ENCODE measurements at regions not wholly inside any gene's neighbourhood (a gene's known extent, or its start where the extent isn't known, plus 50 kb on each side); places are given as distances from the start of the nearest gene placed in this dataset.

GRCh38 chr10:8439040-8439439 is 384.6 kb downstream of the GATA3 start:
- TF ChIP-seq, protein P1, sequence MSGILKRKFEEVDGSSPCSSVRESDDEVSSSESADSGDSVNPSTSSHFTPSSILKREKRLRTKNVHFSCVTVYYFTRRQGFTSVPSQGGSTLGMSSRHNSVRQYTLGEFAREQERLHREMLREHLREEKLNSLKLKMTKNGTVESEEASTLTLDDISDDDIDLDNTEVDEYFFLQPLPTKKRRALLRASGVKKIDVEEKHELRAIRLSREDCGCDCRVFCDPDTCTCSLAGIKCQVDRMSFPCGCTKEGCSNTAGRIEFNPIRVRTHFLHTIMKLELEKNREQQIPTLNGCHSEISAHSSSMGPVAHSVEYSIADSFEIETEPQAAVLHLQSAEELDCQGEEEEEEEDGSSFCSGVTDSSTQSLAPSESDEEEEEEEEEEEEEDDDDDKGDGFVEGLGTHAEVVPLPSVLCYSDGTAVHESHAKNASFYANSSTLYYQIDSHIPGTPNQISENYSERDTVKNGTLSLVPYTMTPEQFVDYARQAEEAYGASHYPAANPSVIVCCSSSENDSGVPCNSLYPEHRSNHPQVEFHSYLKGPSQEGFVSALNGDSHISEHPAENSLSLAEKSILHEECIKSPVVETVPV (CRISPR knock-in tag; IDR thresholded peaks at IDR 0.05) = no peak
- no peak for TF ChIP-seq TSHZ2 (CRISPR knock-in tag; IDR thresholded peaks at IDR 0.05)
- no peak for TF ChIP-seq TCF4 (CRISPR knock-in tag; IDR thresholded peaks at IDR 0.05; ENCODE audit: borderline replicate concordance)
- TF ChIP-seq ZC3H10 (CRISPR knock-in tag; IDR thresholded peaks at IDR 0.05) = no peak
- TF ChIP-seq ZNF565 (CRISPR knock-in tag; conservative IDR thresholded peaks at IDR 0.05; ENCODE audit: low read depth) = no peak
- TF ChIP-seq ARNTL (CRISPR knock-in tag; IDR thresholded peaks at IDR 0.05; ENCODE audit: borderline replicate concordance, low read depth) = no peak
- TF ChIP-seq, protein P2, sequence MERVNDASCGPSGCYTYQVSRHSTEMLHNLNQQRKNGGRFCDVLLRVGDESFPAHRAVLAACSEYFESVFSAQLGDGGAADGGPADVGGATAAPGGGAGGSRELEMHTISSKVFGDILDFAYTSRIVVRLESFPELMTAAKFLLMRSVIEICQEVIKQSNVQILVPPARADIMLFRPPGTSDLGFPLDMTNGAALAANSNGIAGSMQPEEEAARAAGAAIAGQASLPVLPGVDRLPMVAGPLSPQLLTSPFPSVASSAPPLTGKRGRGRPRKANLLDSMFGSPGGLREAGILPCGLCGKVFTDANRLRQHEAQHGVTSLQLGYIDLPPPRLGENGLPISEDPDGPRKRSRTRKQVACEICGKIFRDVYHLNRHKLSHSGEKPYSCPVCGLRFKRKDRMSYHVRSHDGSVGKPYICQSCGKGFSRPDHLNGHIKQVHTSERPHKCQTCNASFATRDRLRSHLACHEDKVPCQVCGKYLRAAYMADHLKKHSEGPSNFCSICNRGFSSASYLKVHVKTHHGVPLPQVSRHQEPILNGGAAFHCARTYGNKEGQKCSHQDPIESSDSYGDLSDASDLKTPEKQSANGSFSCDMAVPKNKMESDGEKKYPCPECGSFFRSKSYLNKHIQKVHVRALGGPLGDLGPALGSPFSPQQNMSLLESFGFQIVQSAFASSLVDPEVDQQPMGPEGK (CRISPR knock-in tag; IDR thresholded peaks at IDR 0.05; ENCODE audit: borderline replicate concordance) = no peak
- no peak for TF ChIP-seq ISL1 (CRISPR knock-in tag; IDR thresholded peaks at IDR 0.05)
- no peak for TF ChIP-seq CSDC2 (CRISPR knock-in tag; IDR thresholded peaks at IDR 0.05)
- TF ChIP-seq OSR1 (CRISPR knock-in tag; IDR thresholded peaks at IDR 0.05) = no peak
- no peak for TF ChIP-seq BACH2 (CRISPR knock-in tag; IDR thresholded peaks at IDR 0.05; ENCODE audit: borderline replicate concordance)
- no peak for TF ChIP-seq GLIS3 (CRISPR knock-in tag; IDR thresholded peaks at IDR 0.05)
